ENCODE measurements at regions not wholly inside any gene's neighbourhood (a gene's known extent, or its start where the extent isn't known, plus 50 kb on each side); places are given as distances from the start of the nearest gene placed in this dataset.

DNA sequence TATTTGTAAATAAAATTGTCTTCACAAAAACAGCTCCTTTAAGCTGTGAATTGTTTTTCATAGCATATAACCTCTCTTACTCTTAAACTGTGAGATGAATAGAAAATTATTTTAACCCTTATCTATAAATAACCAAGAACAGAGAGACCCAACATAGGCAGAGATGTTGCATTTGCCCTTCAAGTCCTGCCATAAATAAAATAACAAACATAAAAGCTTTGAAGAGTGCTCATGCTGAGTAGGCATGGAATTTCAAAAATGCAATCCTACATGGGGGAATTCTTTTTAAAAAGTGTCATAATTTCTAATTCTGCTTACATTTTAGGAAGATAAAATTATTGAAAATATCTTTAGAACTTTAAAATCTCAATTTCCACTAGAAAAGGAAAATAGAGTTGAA lies 124.1 kb upstream of the FERD3L start:
- DNase-seq (ENCODE audit: low read depth, low spot score) = no peak
- ChIA-PET CTCF (interaction anchor here (0.6 kb wide), 1 partner anchor 18 kb away, joined by 4 read pairs; no protein-coding TSS in a partner anchor), POLR2A (no interaction called here)
- TF ChIP-seq CTCF (IDR thresholded peaks at IDR 0.05; ENCODE audit: low read depth, low read length) = no peak
- no peaks in the 10 kb centered on the region for H3K27me3 ChIP-seq (ENCODE audit: control insufficient read depth, insufficient read depth, low read length)
- H3K4me3 ChIP-seq (ENCODE audit: low read depth, low read length) = no peak overlapping the region
- no peaks in the 10 kb centered on the region for H3K9me3 ChIP-seq (ENCODE audit: control insufficient read depth, insufficient read depth, low read length)
- H3K27ac ChIP-seq (ENCODE audit: low read depth, low read length) = no peak overlapping the region

DNA sequence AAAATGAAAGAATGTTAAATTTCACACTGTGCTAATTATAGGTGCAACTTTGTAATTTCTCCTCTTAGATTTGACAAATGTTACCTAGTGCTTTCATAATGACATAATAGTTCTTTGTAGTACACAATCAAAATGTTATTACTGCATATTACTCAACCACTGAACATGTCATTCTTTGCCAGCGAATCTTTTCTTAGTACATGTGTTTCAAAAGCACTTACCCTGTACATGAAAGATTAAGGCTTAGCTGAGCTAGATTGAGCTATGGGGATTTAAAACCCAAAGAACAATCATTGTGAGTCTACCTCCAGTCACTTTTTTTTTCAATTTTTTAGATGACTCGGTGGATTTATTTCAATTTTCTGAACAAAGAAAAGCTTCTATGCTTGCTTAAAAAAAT lies 123.5 kb upstream of the FERD3L start:
- no peak overlapping the region for H3K4me3 ChIP-seq (ENCODE audit: low read depth, low read length)
- ChIA-PET CTCF (interaction anchor here (0.6 kb wide), 1 partner anchor 17 kb away, joined by 4 read pairs; no protein-coding TSS in a partner anchor), POLR2A (no interaction called here)
- H3K27ac ChIP-seq (ENCODE audit: low read depth, low read length) = no peak overlapping the region
- no peaks in the 10 kb centered on the region for H3K9me3 ChIP-seq (ENCODE audit: control insufficient read depth, insufficient read depth, low read length)
- TF ChIP-seq CTCF (IDR thresholded peaks at IDR 0.05; ENCODE audit: low read depth, low read length) = no peak
- H3K27me3 ChIP-seq (ENCODE audit: control insufficient read depth, insufficient read depth, low read length) = no peaks in the 10 kb centered on the region
- DNase-seq (ENCODE audit: low read depth, low spot score) = no peak

DNA sequence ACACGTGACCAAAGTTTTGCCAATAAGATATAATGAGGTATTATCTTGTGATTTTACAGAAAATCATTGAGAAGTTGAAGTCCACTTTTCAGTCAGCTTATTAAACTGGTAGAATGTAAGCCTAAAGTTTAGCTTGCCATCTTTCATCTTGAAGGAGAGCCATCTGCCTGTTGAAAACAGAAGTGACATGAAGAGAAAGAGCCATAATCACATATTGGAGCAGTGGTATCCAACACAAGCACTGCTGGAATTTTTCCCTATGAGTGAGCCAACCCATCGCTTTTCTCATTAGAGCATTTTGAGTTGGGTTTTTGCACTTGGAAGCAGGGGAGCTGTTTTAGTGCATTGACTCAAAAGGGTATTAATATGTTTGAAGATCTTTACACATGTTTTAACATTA lies 117.6 kb upstream of the FERD3L start:
- Histone ChIP-seq H3K27me3 (ENCODE audit: control insufficient read depth, insufficient read depth, low read length) (no peaks in the 10 kb centered on the region), H3K27ac (ENCODE audit: low read depth, low read length) (no peak overlapping the region), H3K4me3 (ENCODE audit: low read depth, low read length) (no peak overlapping the region), H3K9me3 (ENCODE audit: control insufficient read depth, insufficient read depth, low read length) (no peaks in the 10 kb centered on the region)
- POLR2A ChIA-PET = no interaction called here
- TF ChIP-seq CTCF (IDR thresholded peaks at IDR 0.05; ENCODE audit: low read depth, low read length) = no peak
- CTCF ChIA-PET = interaction anchor here (0.9 kb wide), 1 partner anchor 31 kb away, joined by 3 read pairs; no protein-coding TSS in a partner anchor
- no peak for DNase-seq (ENCODE audit: low read depth, low spot score)

DNA sequence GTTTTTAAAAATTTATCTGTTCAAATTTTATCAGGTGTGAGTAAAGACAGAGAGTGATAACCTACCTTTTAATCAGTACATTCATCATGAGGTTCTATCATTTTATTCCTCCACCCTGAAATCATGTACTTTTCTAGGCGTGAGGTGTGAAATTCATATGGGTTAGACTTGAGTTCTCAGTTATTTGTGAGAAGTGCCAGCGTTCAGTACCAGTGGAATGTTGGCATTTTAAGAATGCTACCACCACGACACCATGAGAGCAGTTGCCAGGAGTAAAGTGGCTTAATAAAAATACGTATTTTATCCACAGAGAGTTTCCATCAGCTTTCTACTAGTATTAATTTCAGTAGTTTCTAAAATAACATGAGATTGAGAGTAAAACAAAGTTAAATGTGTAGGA lies 104.1 kb upstream of the FERD3L start:
- no peak overlapping the region for H3K27ac ChIP-seq (ENCODE audit: low read depth, low read length)

GRCh38 chr7:19248681-19249080 lies 103.5 kb upstream of the FERD3L start:
- ChIA-PET POLR2A (no interaction called here), CTCF (no interaction called here)
- H3K4me3 ChIP-seq (ENCODE audit: low read depth, low read length) = no peak overlapping the region
- no peak for TF ChIP-seq CTCF (IDR thresholded peaks at IDR 0.05; ENCODE audit: low read depth, low read length)
- H3K9me3 ChIP-seq (ENCODE audit: control insufficient read depth, insufficient read depth, low read length) = no peaks in the 10 kb centered on the region; the same call in 1 of the 2 replicates
- DNase-seq (ENCODE audit: low read depth, low spot score) = peak; percentile 16
- no peak overlapping the region for H3K27ac ChIP-seq (ENCODE audit: low read depth, low read length)
- no peaks in the 10 kb centered on the region for H3K27me3 ChIP-seq (ENCODE audit: control insufficient read depth, insufficient read depth, low read length)

More for the DNA sequence above, 104.1 kb upstream of the FERD3L start:
- Histone ChIP-seq H3K9me3 (ENCODE audit: control insufficient read depth, insufficient read depth, low read length) (no peaks in the 10 kb centered on the region; the same call in 1 of the 2 replicates), H3K4me3 (ENCODE audit: low read depth, low read length) (no peak overlapping the region), H3K27me3 (ENCODE audit: control insufficient read depth, insufficient read depth, low read length) (no peaks in the 10 kb centered on the region)
- POLR2A ChIA-PET = no interaction called here
- CTCF ChIA-PET = no interaction called here
- TF ChIP-seq CTCF (IDR thresholded peaks at IDR 0.05; ENCODE audit: low read depth, low read length) = no peak
- no peak for DNase-seq (ENCODE audit: low read depth, low spot score)
